ENCODE measurements at regions not wholly inside any gene's neighbourhood (a gene's known extent, or its start where the extent isn't known, plus 50 kb on each side); places are given as distances from the start of the nearest gene placed in this dataset.
"Not testable (repeated sequence)": the region's sequence is repeated elsewhere in the genome, so short reads cannot be mapped to it uniquely, and the experiment has no call there.

- TF ChIP-seq, protein P1, sequence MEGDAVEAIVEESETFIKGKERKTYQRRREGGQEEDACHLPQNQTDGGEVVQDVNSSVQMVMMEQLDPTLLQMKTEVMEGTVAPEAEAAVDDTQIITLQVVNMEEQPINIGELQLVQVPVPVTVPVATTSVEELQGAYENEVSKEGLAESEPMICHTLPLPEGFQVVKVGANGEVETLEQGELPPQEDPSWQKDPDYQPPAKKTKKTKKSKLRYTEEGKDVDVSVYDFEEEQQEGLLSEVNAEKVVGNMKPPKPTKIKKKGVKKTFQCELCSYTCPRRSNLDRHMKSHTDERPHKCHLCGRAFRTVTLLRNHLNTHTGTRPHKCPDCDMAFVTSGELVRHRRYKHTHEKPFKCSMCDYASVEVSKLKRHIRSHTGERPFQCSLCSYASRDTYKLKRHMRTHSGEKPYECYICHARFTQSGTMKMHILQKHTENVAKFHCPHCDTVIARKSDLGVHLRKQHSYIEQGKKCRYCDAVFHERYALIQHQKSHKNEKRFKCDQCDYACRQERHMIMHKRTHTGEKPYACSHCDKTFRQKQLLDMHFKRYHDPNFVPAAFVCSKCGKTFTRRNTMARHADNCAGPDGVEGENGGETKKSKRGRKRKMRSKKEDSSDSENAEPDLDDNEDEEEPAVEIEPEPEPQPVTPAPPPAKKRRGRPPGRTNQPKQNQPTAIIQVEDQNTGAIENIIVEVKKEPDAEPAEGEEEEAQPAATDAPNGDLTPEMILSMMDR (IDR thresholded peaks at IDR 0.05): not testable (repeated sequence)
- TF ChIP-seq POLR2A (IDR thresholded peaks at IDR 0.05): not testable (repeated sequence)
Measured at GRCh38 chr1:120621278-120621677, 102.5 kb upstream of the NBPF26 start.

Data from stomach (tissue), 4 donors.